ENCODE measurements at regions not wholly inside any gene's neighbourhood (a gene's known extent, or its start where the extent isn't known, plus 50 kb on each side); places are given as distances from the start of the nearest gene placed in this dataset.

DNA sequence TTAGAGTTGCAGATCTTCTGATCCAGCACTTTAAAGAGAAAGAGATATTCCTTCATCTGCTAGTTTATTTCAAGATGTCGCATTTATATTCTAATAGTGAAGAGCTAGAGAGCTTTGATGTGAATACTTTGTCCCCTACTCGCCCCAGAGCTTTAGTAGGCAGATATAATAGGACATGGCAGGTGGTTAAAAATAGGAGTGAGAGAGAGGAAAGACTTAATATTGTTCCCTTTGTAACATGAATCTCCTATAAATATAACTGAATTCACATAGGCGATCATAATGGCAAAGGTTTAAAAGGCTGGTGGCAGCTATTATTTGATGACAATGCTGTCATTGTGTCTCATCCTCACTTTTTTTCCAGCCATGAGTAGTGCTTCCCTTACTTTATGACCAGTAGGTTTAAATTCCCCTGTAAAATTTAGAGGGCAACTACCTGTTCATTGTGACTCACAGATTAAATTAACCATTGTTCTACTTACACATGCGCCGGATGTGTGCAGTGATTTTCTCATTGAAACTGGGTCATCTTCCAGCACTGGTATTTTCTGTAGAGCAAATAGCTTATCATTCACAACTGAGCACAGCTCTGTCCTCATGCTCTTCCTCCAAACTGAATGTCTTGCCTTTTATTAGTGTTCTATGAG, 906.7 kb upstream of the CELF2 start:
- TF ChIP-seq, protein P1, sequence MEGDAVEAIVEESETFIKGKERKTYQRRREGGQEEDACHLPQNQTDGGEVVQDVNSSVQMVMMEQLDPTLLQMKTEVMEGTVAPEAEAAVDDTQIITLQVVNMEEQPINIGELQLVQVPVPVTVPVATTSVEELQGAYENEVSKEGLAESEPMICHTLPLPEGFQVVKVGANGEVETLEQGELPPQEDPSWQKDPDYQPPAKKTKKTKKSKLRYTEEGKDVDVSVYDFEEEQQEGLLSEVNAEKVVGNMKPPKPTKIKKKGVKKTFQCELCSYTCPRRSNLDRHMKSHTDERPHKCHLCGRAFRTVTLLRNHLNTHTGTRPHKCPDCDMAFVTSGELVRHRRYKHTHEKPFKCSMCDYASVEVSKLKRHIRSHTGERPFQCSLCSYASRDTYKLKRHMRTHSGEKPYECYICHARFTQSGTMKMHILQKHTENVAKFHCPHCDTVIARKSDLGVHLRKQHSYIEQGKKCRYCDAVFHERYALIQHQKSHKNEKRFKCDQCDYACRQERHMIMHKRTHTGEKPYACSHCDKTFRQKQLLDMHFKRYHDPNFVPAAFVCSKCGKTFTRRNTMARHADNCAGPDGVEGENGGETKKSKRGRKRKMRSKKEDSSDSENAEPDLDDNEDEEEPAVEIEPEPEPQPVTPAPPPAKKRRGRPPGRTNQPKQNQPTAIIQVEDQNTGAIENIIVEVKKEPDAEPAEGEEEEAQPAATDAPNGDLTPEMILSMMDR (IDR thresholded peaks at IDR 0.05) = no peak
- ATAC-seq (no peak), DNase-seq (no peak)
- no peaks in the 10 kb centered on the region for H3K27me3 ChIP-seq (ENCODE audit: control insufficient read depth, insufficient read depth, low read length)
- Mint-ChIP-seq H3K27ac (no peak overlapping the region), H3K27me3 (ENCODE audit: low read depth in 2 of 2) (no peaks in the 10 kb centered on the region), H3K36me3 (no peaks in the 10 kb centered on the region), H3K4me3 (no peak overlapping the region), H3K4me1 (no peaks in the 10 kb centered on the region), H3K9me3 (peaks cover 0 to 2% of the 10 kb centered on the region in 2 donors)
- no peaks in the 10 kb centered on the region for H3K36me3 ChIP-seq (ENCODE audit: control insufficient read depth, insufficient read depth, low read length)
- H3K4me1 ChIP-seq (ENCODE audit: control insufficient read depth, insufficient read depth, low read length) = no peaks in the 10 kb centered on the region
- intact Hi-C loops (cut with micrococcal nuclease) = no loop called here
- H3K9me3 ChIP-seq (ENCODE audit: control insufficient read depth, insufficient read depth, low read length) = no peaks in the 10 kb centered on the region
- no peak overlapping the region for H3K27ac ChIP-seq (ENCODE audit: low read length)
- 76% methylated on average over 5 of the region's 5 CpGs for WGBS (ENCODE audit: insufficient coverage)
- no peak overlapping the region for H3K4me3 ChIP-seq (ENCODE audit: low read length)

DNA sequence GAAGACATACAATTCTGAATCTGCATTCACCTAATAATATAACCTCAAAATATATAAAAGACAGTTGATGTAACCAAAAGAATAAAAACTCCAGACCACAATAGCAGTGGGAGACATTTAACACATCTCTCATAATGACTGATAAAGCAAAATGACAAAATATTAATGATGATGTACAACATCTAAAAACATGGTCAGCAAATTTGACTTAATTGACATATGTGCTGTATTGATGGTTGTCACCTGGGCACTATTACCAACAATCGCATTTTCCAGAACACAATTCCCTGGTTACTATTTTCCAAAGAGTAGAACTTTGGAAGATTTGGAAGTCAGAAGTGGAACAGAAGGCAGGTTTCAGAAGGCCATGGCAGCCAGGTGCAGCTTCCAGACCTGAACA, 899.5 kb upstream of the CELF2 start:
- no peaks in the 10 kb centered on the region for H3K36me3 ChIP-seq (ENCODE audit: control insufficient read depth, insufficient read depth, low read length)
- TF ChIP-seq, protein P1 (IDR thresholded peaks at IDR 0.05) = no peak
- Mint-ChIP-seq H3K27me3 (ENCODE audit: low read depth in 2 of 2) (no peaks in the 10 kb centered on the region), H3K27ac (no peak overlapping the region), H3K4me3 (no peak overlapping the region), H3K36me3 (no peaks in the 10 kb centered on the region), H3K4me1 (no peaks in the 10 kb centered on the region), H3K9me3 (peaks cover 4 to 6% of the 10 kb centered on the region in 2 donors)
- no peak overlapping the region for H3K27ac ChIP-seq (ENCODE audit: low read length)
- ATAC-seq (no peak), DNase-seq (no peak)
- H3K4me1 ChIP-seq (ENCODE audit: control insufficient read depth, insufficient read depth, low read length) = no peaks in the 10 kb centered on the region
- WGBS (ENCODE audit: insufficient coverage) = 100% methylated on average over 1 of the region's 1 CpG
- H3K4me3 ChIP-seq (ENCODE audit: low read length) = no peak overlapping the region
- intact Hi-C loops (cut with micrococcal nuclease) = no loop called here
- no peaks in the 10 kb centered on the region for H3K9me3 ChIP-seq (ENCODE audit: control insufficient read depth, insufficient read depth, low read length)
- no peaks in the 10 kb centered on the region for H3K27me3 ChIP-seq (ENCODE audit: control insufficient read depth, insufficient read depth, low read length)

DNA sequence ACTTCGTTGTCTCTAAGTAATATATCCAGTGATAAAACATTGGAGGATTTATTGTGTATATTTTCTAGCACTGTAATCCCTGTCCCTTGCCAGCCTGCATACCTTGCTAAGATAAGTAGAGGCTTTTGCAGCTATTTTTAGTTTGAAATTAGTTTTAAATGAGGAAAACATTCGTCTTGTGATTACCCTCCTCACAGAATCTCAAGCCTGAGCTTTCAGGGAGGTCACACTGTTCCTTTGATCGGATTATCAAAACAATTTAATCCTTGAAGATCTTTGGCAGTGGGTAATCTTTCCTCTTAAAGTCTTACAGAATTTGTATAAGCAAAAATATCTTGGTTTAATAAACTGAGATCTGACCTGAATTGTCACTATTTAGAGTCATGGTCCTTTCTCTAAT, 897.0 kb upstream of the CELF2 start:
- Mint-ChIP-seq H3K27me3 (ENCODE audit: low read depth in 2 of 2) (no peaks in the 10 kb centered on the region), H3K9me3 (peaks cover 4 to 8% of the 10 kb centered on the region in 2 donors), H3K4me1 (peaks cover 5 to 6% of the 10 kb centered on the region in 2 donors), H3K4me3 (no peak overlapping the region), H3K27ac (no peak overlapping the region), H3K36me3 (no peaks in the 10 kb centered on the region)
- Histone ChIP-seq H3K4me1 (ENCODE audit: control insufficient read depth, insufficient read depth, low read length) (no peaks in the 10 kb centered on the region), H3K27me3 (ENCODE audit: control insufficient read depth, insufficient read depth, low read length) (no peaks in the 10 kb centered on the region), H3K27ac (ENCODE audit: low read length) (no peak overlapping the region), H3K36me3 (ENCODE audit: control insufficient read depth, insufficient read depth, low read length) (no peaks in the 10 kb centered on the region), H3K9me3 (ENCODE audit: control insufficient read depth, insufficient read depth, low read length) (no peaks in the 10 kb centered on the region), H3K4me3 (ENCODE audit: low read length) (no peak overlapping the region)
- DNase-seq (no peak), ATAC-seq (no peak)
- WGBS (ENCODE audit: insufficient coverage) = 60% methylated on average over 2 of the region's 3 CpGs
- TF ChIP-seq, protein P1 (IDR thresholded peaks at IDR 0.05) = no peak
- intact Hi-C loops (cut with micrococcal nuclease) = no loop called here

DNA sequence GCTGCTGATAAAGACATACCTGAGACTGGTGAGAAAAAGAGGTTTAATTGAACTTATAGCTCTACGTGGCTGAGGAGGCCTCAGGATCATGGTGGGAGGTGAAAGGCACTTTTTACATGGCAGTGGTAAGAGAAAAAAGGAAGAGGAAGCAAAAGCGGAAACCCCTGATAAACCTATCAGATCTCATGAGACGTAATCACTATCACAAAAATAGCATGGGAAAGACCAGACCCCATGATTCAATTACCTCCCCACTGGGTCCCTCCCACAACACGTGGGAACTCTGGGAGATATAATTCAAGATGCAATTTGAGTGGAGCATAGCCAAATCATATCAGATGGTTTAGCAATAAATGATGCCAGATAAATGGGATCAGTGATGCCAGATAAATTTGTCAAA, 892.0 kb upstream of the CELF2 start:
- H3K9me3 Mint-ChIP-seq = peaks cover 2% of the 10 kb centered on the region in 2 donors
- ATAC-seq (no peak), DNase-seq (no peak)
- no peak overlapping the region for H3K27ac Mint-ChIP-seq
- no peaks in the 10 kb centered on the region for H3K27me3 ChIP-seq (ENCODE audit: control insufficient read depth, insufficient read depth, low read length)
- TF ChIP-seq, protein P1 (IDR thresholded peaks at IDR 0.05) = no peak
- no peaks in the 10 kb centered on the region for H3K9me3 ChIP-seq (ENCODE audit: control insufficient read depth, insufficient read depth, low read length)
- no peaks in the 10 kb centered on the region for H3K27me3 Mint-ChIP-seq (ENCODE audit: low read depth in 2 of 2)
- 75% methylated on average over 2 of the region's 4 CpGs for WGBS (ENCODE audit: insufficient coverage)
- no peaks in the 10 kb centered on the region for H3K4me1 ChIP-seq (ENCODE audit: control insufficient read depth, insufficient read depth, low read length)
- H3K4me3 ChIP-seq (ENCODE audit: low read length) = no peak overlapping the region
- no peaks in the 10 kb centered on the region for H3K36me3 Mint-ChIP-seq
- H3K4me3 Mint-ChIP-seq = no peak overlapping the region
- no peak overlapping the region for H3K27ac ChIP-seq (ENCODE audit: low read length)
- intact Hi-C loops (cut with micrococcal nuclease) = no loop called here
- peaks cover 5 to 6% of the 10 kb centered on the region in 2 donors for H3K4me1 Mint-ChIP-seq
- H3K36me3 ChIP-seq (ENCODE audit: control insufficient read depth, insufficient read depth, low read length) = no peaks in the 10 kb centered on the region
